SU-DHL-6 (cell line): ENCODE measurements at regions not wholly inside any gene's neighbourhood (a gene's known extent, or its start where the extent isn't known, plus 50 kb on each side); places are given as distances from the start of the nearest gene placed in this dataset.

Experiments
- H2AFZ ChIP-seq: fragments of 200-600 bp; sonication (generic); 2 replicates; pipeline ENCODE4 v1.6.1; 2014; ENCODE audit warnings: low read depth, mild to moderate bottlenecking, moderate library complexity, mixed read lengths, antibody characterized with exemption, low read length; ENCODE audit not compliant: severe bottlenecking
- H3F3A ChIP-seq: fragments of 200-600 bp; shearing (Covaris generic); 2 replicates; pipeline ENCODE4 v1.6.0; 2016; ENCODE audit warnings: antibody characterized with exemption, mild to moderate bottlenecking; ENCODE audit not compliant: insufficient read depth
- H3K27ac ChIP-seq: fragments of 200-600 bp; sonication (generic); 2 replicates; pipeline ENCODE4 v1.5.1; 2016; ENCODE audit warnings: low read depth, mild to moderate bottlenecking, low read length, moderate library complexity, mixed read lengths
- H3K27me3 ChIP-seq: fragments of 200-600 bp; sonication (generic), shearing (Covaris generic); 2 replicates; pipeline ENCODE4 v1.6.0; 2014; ENCODE audit warnings: mild to moderate bottlenecking, low read length
- H3K36me3 ChIP-seq: fragments of 200-600 bp; sonication (generic); 2 replicates; pipeline ENCODE4 v1.6.1; 2014; ENCODE audit warnings: mild to moderate bottlenecking, low read length, mixed read lengths
- H3K4me2 ChIP-seq: fragments of 300-600, 200-600 bp; shearing (Covaris generic), sonication (generic); 2 replicates; pipeline ENCODE4 v1.6.0; 2014; ENCODE audit warnings: low read length, low read depth, mild to moderate bottlenecking; ENCODE audit not compliant: poor library complexity, severe bottlenecking
- H3K4me3 ChIP-seq: fragments of 200-600 bp; sonication (generic); 2 replicates; pipeline ENCODE4 v1.5.1; 2014; ENCODE audit warnings: antibody characterized with exemption, low read length, mild to moderate bottlenecking, mixed read lengths; ENCODE audit not compliant: insufficient read depth, poor library complexity, severe bottlenecking
- H3K79me2 ChIP-seq: fragments of 200-600 bp; sonication (generic); 2 replicates; pipeline ENCODE4 v1.6.1; 2014; ENCODE audit warnings: mild to moderate bottlenecking, low read length, moderate library complexity; ENCODE audit not compliant: insufficient read depth
- H3K9ac ChIP-seq: fragments of 200-600 bp; sonication (generic); 2 replicates; pipeline ENCODE4 v1.7.0; 2014; ENCODE audit warnings: mild to moderate bottlenecking, low read length
- H3K9me2 ChIP-seq: fragments of 200-600 bp; sonication (generic); replicated peaks from 2 replicates; pipeline ENCODE4 v1.6.1; 2014; ENCODE audit warnings: low read length; ENCODE audit not compliant: insufficient read depth
- H3K9me3 ChIP-seq: fragments of 200-600 bp; sonication (generic); 2 replicates; pipeline ENCODE4 v1.6.1; 2014; ENCODE audit warnings: low read length, mixed read lengths; ENCODE audit not compliant: insufficient read depth
- H4K20me1 ChIP-seq: fragments of 200-600 bp; sonication (generic); 2 replicates; pipeline ENCODE4 v1.6.1; 2014; ENCODE audit warnings: low read depth, mild to moderate bottlenecking, antibody characterized with exemption, low read length, moderate library complexity, mixed read lengths
- EZH2phosphoT487 ChIP-seq: fragments of 200-600 bp; sonication (generic), shearing (Covaris generic); conservative IDR thresholded peaks from 2 replicates; pipeline ENCODE4 v1.6.1; 2018; ENCODE audit warnings: mild to moderate bottlenecking, antibody characterized with exemption, low read length, moderate library complexity, mixed read lengths
- TF ChIP-seq, protein P1 (sequence below): fragments of 200-600 bp; sonication (generic); IDR thresholded peaks from one replicate; pipeline ENCODE4 v1.5.1; 2017; ENCODE audit warnings: antibody characterized with exemption, mild to moderate bottlenecking, low read length, moderate library complexity; ENCODE audit not compliant: insufficient read depth, poor library complexity, severe bottlenecking

DNA sequence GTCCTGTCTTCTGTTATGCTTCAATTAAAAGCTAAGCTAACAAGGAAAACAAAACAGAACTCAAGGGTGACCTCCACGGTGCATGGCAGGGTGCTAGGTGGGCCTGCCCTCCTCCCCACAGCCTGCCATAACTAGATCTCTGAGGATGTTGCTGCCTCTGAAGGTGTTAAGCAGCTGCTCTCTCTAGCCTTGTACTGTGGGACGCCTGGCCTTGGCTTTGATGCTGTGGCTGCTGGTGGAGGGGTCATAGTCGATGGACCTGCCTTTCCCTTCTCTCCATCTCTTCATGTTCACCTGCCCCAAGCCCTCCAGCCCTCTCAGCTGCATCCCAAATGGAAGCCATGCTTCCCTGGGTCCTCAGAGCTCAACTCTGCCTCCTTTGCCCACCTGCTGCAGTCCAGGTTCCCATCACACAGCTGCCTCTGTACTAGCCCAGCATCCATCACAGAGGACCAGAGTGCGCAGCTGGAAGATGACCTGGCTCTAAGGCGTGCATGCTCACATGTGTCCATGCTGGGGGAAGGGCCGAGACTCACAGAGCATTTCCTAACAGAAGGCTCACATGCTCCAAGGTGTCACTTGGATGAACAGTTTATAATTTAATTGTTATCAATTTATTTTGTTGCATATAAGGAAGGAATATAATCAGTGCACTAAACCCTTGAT lies 180.3 kb upstream of the E2F8 start:
- no peak overlapping the region for H3K4me2 ChIP-seq

DNA sequence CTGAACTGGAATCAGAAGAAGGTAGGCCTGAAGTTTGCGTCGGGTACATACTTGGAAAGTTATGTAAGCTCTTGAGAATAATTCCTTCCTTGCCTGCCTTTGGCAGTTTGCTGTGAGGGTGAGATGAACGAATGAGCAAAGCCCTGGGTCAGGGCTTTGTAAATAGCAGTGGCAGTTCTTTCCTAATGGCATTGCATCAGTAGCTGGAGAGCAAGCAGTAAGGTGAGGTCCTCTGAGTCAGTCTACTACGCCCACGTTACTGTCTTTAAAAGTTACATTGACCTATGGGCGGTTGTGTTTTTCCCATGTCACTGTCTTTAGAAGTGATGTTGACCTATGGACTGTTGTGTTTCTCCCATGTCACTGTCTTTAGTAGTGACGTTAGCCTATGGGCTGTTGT lies 179.1 kb upstream of the E2F8 start:
- Histone ChIP-seq H3K9me3 (no peaks in the 10 kb centered on the region), H3K4me2 (no peak overlapping the region), H3K9me2 (no peaks in the 10 kb centered on the region), H3K9ac (no peak overlapping the region), H4K20me1 (no peaks in the 10 kb centered on the region), H3K27me3 (no peaks in the 10 kb centered on the region), H2AFZ (no peak overlapping the region), H3K4me3 (no peak overlapping the region), H3K79me2 (no peaks in the 10 kb centered on the region), H3K27ac (no peak overlapping the region), H3K36me3 (no peaks in the 10 kb centered on the region), H3F3A (no peaks in the 10 kb centered on the region)
- TF ChIP-seq, protein P1, sequence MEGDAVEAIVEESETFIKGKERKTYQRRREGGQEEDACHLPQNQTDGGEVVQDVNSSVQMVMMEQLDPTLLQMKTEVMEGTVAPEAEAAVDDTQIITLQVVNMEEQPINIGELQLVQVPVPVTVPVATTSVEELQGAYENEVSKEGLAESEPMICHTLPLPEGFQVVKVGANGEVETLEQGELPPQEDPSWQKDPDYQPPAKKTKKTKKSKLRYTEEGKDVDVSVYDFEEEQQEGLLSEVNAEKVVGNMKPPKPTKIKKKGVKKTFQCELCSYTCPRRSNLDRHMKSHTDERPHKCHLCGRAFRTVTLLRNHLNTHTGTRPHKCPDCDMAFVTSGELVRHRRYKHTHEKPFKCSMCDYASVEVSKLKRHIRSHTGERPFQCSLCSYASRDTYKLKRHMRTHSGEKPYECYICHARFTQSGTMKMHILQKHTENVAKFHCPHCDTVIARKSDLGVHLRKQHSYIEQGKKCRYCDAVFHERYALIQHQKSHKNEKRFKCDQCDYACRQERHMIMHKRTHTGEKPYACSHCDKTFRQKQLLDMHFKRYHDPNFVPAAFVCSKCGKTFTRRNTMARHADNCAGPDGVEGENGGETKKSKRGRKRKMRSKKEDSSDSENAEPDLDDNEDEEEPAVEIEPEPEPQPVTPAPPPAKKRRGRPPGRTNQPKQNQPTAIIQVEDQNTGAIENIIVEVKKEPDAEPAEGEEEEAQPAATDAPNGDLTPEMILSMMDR, result no peak
- TF ChIP-seq EZH2phosphoT487, result no peak

More for the DNA sequence above, 180.3 kb upstream of the E2F8 start:
- H3K27me3 ChIP-seq, result no peaks in the 10 kb centered on the region
- no peak overlapping the region for H3K4me3 ChIP-seq
- H3K36me3 ChIP-seq, result no peaks in the 10 kb centered on the region
- no peak overlapping the region for H3K9ac ChIP-seq
- no peaks in the 10 kb centered on the region for H3F3A ChIP-seq
- no peak overlapping the region for H2AFZ ChIP-seq
- no peak overlapping the region for H3K27ac ChIP-seq
- TF ChIP-seq, protein P1, result no peak
- no peak for TF ChIP-seq EZH2phosphoT487
- H3K79me2 ChIP-seq, result no peaks in the 10 kb centered on the region
- no peaks in the 10 kb centered on the region for H3K9me2 ChIP-seq
- no peaks in the 10 kb centered on the region for H4K20me1 ChIP-seq
- H3K9me3 ChIP-seq, result no peaks in the 10 kb centered on the region

DNA sequence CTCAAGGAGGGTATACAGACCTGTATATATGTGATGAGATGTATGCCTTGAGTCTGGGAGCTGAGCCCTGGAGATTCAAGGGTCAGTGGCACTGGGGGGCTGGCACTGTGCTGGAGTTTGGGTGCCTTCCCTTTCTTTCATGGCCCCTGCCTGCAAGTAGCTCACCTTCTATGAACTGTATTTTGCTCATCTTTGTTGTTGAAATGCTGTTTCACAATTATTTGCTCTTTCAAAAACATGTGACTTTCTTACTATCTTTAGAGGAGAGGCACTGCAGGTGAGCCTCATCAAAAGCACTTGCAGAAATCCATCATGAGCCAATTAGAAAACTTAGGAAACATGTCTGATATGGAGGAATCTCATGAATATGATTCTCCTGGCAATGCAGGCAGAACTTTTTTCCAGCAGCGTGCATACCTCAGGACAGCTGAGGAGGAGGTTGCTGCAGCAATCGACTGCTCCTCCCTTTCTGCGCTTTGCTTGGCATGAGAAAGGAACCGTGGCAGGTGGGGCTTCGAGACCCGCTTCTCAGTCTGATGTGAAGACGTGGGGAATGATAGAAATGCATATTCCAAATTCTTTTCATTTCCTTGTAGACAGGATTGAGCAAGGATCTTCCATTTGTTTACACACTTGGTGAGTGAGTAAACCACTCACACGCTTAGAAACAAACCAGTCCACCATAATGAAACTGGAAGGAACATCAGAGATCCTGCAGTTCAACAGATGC lies 178.4 kb upstream of the E2F8 start:
- no peaks in the 10 kb centered on the region for H3K79me2 ChIP-seq
- H3K27me3 ChIP-seq, result no peaks in the 10 kb centered on the region
- H3K27ac ChIP-seq, result no peak overlapping the region
- no peaks in the 10 kb centered on the region for H3F3A ChIP-seq
- H2AFZ ChIP-seq, result no peak overlapping the region
- no peaks in the 10 kb centered on the region for H3K36me3 ChIP-seq
- H3K9me2 ChIP-seq, result no peaks in the 10 kb centered on the region
- no peak overlapping the region for H3K4me3 ChIP-seq
- H3K9ac ChIP-seq, result no peak overlapping the region
- H4K20me1 ChIP-seq, result no peaks in the 10 kb centered on the region
- H3K9me3 ChIP-seq, result no peaks in the 10 kb centered on the region
- TF ChIP-seq, protein P1, result no peak
- TF ChIP-seq EZH2phosphoT487, result no peak
- no peak overlapping the region for H3K4me2 ChIP-seq
